OCI-LY3 (cell line): ENCODE measurements at regions not wholly inside any gene's neighbourhood (a gene's known extent, or its start where the extent isn't known, plus 50 kb on each side); places are given as distances from the start of the nearest gene placed in this dataset.

Source experiments
- H2AFZ ChIP-seq: fragments of 200-600, 300-600 bp; shearing (Covaris generic); 2 replicates; pipeline ENCODE4 v1.6.0; 2014; ENCODE audit warnings: antibody characterized with exemption, low read depth, low read length
- H3K27ac ChIP-seq: fragments of 200-600, 300-600 bp; sonication (generic); 2 replicates; pipeline ENCODE4 v1.5.1; 2014; ENCODE audit warnings: mild to moderate bottlenecking, low read length, moderate library complexity, mixed read lengths
- H3K27me3 ChIP-seq: fragments of 200-600, 300-600 bp; sonication (generic); 2 replicates; pipeline ENCODE4 v1.6.1; 2014; ENCODE audit warnings: low read depth, low read length, mixed read lengths
- H3K36me3 ChIP-seq: fragments of 200-600, 300-600 bp; sonication (generic); replicated peaks from 2 replicates; pipeline ENCODE3; 2014; ENCODE audit warnings: low read depth, low read length, mixed read lengths
- H3K4me1 ChIP-seq: fragments of 300-600, 200-600 bp; sonication (generic); 2 replicates; pipeline ENCODE4 v1.6.1; 2014; ENCODE audit warnings: low read length, mixed read lengths
- H3K4me2 ChIP-seq: fragments of 200-600, 300-600 bp; sonication (generic); 2 replicates; pipeline ENCODE4 v1.6.1; 2014; ENCODE audit warnings: low read length, mixed read lengths
- H3K4me3 ChIP-seq: fragments of 300-600, 200-600 bp; sonication (generic); 2 replicates; pipeline ENCODE4 v1.5.1; 2014; ENCODE audit warnings: antibody characterized with exemption, mild to moderate bottlenecking, low read length, moderate library complexity
- H3K79me2 ChIP-seq: fragments of 300-600, 200-600 bp; shearing (Covaris generic); 2 replicates; pipeline ENCODE4 v1.6.1; 2014; ENCODE audit warnings: mild to moderate bottlenecking, low read length, mixed read lengths
- H3K9ac ChIP-seq: fragments of 300-600, 200-600 bp; shearing (Covaris generic); 2 replicates; pipeline ENCODE4 v1.6.0; 2014; ENCODE audit warnings: mild to moderate bottlenecking, low read length, moderate library complexity
- H3K9me3 ChIP-seq: fragments of 200-600, 300-600 bp; shearing (Covaris generic); 2 replicates; pipeline ENCODE4 v1.6.1; 2014; ENCODE audit warnings: low read length, mixed read lengths; ENCODE audit not compliant: insufficient read depth
- H4K20me1 ChIP-seq: fragments of 200-600, 300-600 bp; sonication (generic); 2 replicates; pipeline ENCODE4 v1.6.1; 2016; ENCODE audit warnings: low read length, mixed read lengths; ENCODE audit not compliant: insufficient read depth
- EZH2phosphoT487 ChIP-seq: fragments of 200-600 bp; shearing (Covaris generic); IDR thresholded peaks from 2 replicates; pipeline ENCODE4 v1.6.1; 2018; ENCODE audit warnings: antibody characterized with exemption, mixed run types, low read depth
- TF ChIP-seq, protein P1 (sequence below): fragments of 200-600, 300-600 bp; sonication (generic); IDR thresholded peaks from 2 replicates; pipeline ENCODE4 v1.5.1; 2014; ENCODE audit warnings: antibody characterized with exemption, low read length, low read depth

DNA sequence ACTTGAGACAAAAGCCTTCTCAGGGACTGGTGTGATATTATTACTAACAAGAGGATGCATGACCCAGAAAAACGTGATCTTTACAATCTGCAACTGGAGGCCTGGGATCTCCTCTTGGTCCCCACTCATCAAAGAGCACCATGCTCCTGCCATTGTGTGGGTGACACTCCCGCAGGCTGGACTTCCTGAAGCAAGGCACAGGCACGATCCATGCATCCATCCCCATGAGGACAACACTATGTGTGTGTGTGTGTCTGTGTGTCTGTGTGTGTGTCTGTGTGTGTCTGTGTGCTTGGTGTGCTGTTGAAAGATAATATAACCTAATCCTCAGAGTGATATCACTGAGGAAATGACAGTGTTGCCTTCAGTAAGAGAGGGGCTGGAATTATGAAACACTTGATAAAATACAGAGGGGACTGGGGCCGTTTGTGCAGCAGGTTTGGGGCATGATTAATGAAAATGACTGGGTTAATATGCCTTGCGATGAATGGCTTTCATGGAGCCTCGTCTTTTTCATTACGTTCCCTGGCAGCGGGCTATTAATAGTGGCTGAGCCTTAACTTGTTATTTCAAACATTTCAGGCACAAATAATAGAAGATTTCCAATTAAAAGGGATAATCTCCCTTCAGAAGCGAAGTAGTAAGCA lies 180.8 kb upstream of the TCERG1L start:
- no peak overlapping the region for H3K27ac ChIP-seq
- no peaks in the 10 kb centered on the region for H3K36me3 ChIP-seq
- no peak overlapping the region for H3K9ac ChIP-seq
- no peak overlapping the region for H2AFZ ChIP-seq
- no peak for TF ChIP-seq EZH2phosphoT487
- TF ChIP-seq, protein P1, sequence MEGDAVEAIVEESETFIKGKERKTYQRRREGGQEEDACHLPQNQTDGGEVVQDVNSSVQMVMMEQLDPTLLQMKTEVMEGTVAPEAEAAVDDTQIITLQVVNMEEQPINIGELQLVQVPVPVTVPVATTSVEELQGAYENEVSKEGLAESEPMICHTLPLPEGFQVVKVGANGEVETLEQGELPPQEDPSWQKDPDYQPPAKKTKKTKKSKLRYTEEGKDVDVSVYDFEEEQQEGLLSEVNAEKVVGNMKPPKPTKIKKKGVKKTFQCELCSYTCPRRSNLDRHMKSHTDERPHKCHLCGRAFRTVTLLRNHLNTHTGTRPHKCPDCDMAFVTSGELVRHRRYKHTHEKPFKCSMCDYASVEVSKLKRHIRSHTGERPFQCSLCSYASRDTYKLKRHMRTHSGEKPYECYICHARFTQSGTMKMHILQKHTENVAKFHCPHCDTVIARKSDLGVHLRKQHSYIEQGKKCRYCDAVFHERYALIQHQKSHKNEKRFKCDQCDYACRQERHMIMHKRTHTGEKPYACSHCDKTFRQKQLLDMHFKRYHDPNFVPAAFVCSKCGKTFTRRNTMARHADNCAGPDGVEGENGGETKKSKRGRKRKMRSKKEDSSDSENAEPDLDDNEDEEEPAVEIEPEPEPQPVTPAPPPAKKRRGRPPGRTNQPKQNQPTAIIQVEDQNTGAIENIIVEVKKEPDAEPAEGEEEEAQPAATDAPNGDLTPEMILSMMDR: no peak
- no peaks in the 10 kb centered on the region for H4K20me1 ChIP-seq
- H3K27me3 ChIP-seq: no peaks in the 10 kb centered on the region
- H3K4me3 ChIP-seq: no peak overlapping the region
- no peak overlapping the region for H3K4me2 ChIP-seq
- H3K4me1 ChIP-seq: no peaks in the 10 kb centered on the region
- H3K9me3 ChIP-seq: no peaks in the 10 kb centered on the region
- H3K79me2 ChIP-seq: no peaks in the 10 kb centered on the region

DNA sequence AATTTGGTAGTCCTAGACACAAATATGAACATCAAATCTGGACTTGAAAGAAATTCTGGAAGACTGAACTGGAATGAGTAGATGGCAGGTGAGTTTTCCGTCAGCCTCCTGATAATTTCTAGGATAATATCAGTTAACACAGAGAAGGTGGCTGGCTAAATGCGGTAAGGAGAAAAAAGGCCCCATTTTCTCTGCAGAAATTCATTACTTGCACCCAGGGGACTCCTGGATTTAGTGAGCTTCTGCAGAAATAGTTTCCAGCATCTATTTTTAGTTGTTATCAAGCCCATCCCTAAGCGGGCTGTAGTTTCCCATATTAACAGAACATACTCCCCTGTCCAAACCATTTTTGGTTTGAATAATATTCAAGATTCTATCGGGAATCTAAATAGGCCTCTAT lies 181.9 kb upstream of the TCERG1L start:
- H4K20me1 ChIP-seq: no peaks in the 10 kb centered on the region
- H3K79me2 ChIP-seq: no peaks in the 10 kb centered on the region
- H3K4me1 ChIP-seq: no peaks in the 10 kb centered on the region
- no peak overlapping the region for H3K9ac ChIP-seq
- no peak overlapping the region for H3K4me2 ChIP-seq
- H3K27me3 ChIP-seq: no peaks in the 10 kb centered on the region
- no peak overlapping the region for H3K4me3 ChIP-seq
- no peak overlapping the region for H2AFZ ChIP-seq
- TF ChIP-seq, protein P1: no peak
- H3K9me3 ChIP-seq: no peaks in the 10 kb centered on the region
- H3K27ac ChIP-seq: no peak overlapping the region
- H3K36me3 ChIP-seq: no peaks in the 10 kb centered on the region

DNA sequence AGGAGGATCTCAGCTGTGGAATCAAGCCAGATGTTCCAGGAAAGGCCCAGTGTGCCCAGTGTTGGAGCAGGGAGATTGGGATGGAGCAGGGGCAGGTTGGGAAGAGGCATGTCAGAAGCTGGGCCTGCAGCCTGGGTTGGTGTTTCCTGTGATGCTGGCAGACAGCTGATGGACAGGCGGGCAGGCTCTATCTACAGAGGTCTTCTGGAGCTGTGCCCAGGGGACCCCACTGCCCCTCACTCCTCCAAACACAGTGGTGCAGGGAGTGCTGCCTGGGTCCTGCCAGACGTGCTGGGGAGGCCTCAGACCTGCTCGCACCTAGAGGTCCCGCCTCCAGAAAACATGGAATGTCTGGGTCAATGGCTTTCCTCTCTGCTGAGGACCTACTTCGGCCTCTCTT lies 182.9 kb upstream of the TCERG1L start:
- Histone ChIP-seq H3K36me3 (no peaks in the 10 kb centered on the region), H3K9me3 (no peaks in the 10 kb centered on the region), H3K27me3 (no peaks in the 10 kb centered on the region), H3K27ac (no peak overlapping the region), H2AFZ (no peak overlapping the region), H3K4me1 (no peaks in the 10 kb centered on the region), H3K4me3 (no peak overlapping the region), H3K4me2 (no peak overlapping the region), H4K20me1 (no peaks in the 10 kb centered on the region), H3K9ac (no peak overlapping the region), H3K79me2 (no peaks in the 10 kb centered on the region)
- TF ChIP-seq, protein P1: no peak
- no peak for TF ChIP-seq EZH2phosphoT487

DNA sequence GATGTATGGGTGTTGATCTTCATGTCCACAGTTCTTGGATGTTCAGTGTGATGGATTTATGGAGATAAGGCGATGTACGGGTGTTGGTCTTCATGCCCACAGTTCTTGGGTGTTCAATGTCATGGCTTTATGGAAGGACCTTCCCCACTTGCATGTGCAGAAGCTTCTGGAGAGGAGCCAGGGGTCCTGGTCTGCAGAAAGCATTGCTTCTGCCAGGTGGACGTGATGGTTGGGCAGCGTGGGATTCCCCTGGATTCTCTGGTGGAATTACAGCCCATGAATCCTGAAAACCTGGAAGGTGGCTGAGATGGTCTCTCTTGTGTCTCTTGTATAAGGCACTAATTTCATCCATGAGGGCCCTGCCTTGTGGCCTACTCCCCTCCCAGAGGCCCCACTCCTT lies 183.7 kb upstream of the TCERG1L start:
- no peak overlapping the region for H3K27ac ChIP-seq
- H4K20me1 ChIP-seq: no peaks in the 10 kb centered on the region
- H3K4me3 ChIP-seq: no peak overlapping the region
- no peak overlapping the region for H3K4me2 ChIP-seq
- no peaks in the 10 kb centered on the region for H3K27me3 ChIP-seq
- no peaks in the 10 kb centered on the region for H3K36me3 ChIP-seq
- H2AFZ ChIP-seq: no peak overlapping the region
- H3K4me1 ChIP-seq: no peaks in the 10 kb centered on the region
- TF ChIP-seq, protein P1: no peak
- no peak for TF ChIP-seq EZH2phosphoT487
- no peak overlapping the region for H3K9ac ChIP-seq
- H3K79me2 ChIP-seq: no peaks in the 10 kb centered on the region
- no peaks in the 10 kb centered on the region for H3K9me3 ChIP-seq
